ENCODE measurements at regions not wholly inside any gene's neighbourhood (a gene's known extent, or its start where the extent isn't known, plus 50 kb on each side); places are given as distances from the start of the nearest gene placed in this dataset.

DNA sequence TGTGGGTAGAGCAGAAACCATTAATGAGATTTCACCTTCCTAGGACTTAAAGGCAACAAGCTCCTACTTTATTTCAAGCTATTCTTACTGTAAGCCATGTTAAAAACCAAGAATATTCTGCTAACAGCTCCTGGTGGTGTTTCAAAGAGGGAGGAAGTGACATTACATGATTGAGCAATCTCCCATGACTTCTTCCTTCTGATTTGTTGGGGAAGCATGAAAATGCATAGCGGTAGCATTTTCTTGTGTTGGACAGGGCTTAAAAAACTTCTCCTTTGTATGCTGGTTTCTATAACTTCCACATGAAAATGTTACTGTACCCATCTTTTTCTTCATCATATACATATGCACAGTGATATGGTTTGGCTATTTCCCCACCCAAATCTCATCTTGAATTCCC lies 297.0 kb upstream of the SNX7 start:
- no peak for DNase-seq (ENCODE audit: low spot score)
- in situ Hi-C loops (cut with MboI; ENCODE audit: low pct_unique_long_range_greater_than_20kb, low sequenced_read_pairs, unreplicated experiment): no loop called here
- TF ChIP-seq, protein P1, sequence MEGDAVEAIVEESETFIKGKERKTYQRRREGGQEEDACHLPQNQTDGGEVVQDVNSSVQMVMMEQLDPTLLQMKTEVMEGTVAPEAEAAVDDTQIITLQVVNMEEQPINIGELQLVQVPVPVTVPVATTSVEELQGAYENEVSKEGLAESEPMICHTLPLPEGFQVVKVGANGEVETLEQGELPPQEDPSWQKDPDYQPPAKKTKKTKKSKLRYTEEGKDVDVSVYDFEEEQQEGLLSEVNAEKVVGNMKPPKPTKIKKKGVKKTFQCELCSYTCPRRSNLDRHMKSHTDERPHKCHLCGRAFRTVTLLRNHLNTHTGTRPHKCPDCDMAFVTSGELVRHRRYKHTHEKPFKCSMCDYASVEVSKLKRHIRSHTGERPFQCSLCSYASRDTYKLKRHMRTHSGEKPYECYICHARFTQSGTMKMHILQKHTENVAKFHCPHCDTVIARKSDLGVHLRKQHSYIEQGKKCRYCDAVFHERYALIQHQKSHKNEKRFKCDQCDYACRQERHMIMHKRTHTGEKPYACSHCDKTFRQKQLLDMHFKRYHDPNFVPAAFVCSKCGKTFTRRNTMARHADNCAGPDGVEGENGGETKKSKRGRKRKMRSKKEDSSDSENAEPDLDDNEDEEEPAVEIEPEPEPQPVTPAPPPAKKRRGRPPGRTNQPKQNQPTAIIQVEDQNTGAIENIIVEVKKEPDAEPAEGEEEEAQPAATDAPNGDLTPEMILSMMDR (IDR thresholded peaks at IDR 0.05; ENCODE audit: extremely low read depth, insufficient read depth, missing control alignments): no peak

DNA sequence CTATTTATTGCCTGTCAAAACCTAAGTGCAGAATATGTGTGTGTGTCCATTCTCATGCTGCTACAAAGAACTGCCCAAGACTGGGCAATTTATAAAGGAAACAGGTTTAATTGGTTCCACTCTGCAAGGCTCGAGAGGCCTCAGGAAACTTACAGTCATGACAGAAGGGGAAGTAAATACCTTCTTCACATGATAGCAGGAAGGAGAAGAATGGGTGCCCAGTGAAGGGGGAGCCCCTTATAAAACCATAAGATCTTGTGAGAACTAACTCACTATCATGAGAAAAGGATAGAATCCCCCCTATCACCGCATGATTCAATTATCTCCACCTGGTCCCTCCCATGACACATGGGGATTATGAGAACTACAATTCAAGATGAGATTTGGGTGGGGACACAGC lies 300.7 kb upstream of the SNX7 start:
- in situ Hi-C loops (cut with MboI; ENCODE audit: low pct_unique_long_range_greater_than_20kb, low sequenced_read_pairs, unreplicated experiment): no loop called here
- TF ChIP-seq, protein P1 (IDR thresholded peaks at IDR 0.05; ENCODE audit: extremely low read depth, insufficient read depth, missing control alignments): no peak
- no peak for DNase-seq (ENCODE audit: low spot score)

DNA sequence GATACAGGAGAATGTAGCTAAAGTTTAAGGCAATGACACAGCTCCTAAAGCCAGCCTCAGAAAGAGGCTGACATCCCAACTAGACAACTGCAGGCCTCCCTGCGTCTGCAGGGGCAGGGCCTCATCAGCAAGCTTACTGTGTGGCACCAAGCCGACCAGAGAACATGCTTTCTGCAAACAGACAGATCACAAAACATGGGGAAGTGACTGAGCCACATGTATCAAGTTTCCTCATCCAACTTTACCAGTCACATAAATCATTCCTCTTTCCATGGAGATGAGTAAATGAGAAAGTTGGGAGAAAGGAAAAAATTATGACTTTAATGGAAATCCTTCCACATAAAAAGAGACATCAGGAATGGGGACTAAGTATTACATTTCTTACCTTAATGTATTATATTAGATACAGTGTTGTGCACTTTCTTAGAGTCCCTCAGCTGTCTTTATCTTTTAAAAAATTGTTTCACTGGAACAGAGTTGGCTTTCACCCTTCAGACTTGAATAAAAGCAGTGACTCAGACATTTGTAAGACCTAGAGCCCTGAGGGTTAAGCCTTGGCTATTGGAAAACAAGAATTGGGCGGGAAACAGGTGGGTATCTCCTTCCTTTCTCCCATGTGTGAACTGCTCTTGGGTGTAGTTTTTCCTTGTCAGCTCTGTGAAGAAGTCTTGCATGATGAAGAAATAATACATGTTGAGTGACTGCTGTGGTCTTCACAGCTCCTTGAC lies 305.7 kb upstream of the SNX7 start:
- in situ Hi-C loops (cut with MboI; ENCODE audit: low pct_unique_long_range_greater_than_20kb, low sequenced_read_pairs, unreplicated experiment): no loop called here
- no peak for DNase-seq (ENCODE audit: low spot score)
- TF ChIP-seq, protein P1 (IDR thresholded peaks at IDR 0.05; ENCODE audit: extremely low read depth, insufficient read depth, missing control alignments): no peak

DNA sequence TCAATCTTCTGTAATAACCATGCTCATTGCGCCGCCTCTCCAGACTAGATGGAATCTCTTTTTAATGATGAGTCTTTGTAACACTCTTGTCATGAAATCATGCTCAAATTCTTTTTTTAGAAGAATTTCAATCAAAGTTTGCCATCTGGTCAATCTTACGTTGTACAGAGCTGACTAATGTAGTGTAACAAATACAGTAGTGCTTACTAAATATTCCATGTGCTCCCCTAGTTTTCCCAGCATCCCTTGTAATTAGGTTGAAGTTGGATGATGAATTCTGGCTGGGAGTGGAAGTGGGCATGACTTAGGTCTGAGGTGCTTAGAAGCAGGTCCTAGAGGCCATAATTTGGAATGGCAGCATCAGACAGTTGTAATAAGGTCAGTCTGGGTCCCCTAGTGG lies 309.1 kb upstream of the SNX7 start:
- no peak for DNase-seq (ENCODE audit: low spot score)
- in situ Hi-C loops (cut with MboI; ENCODE audit: low pct_unique_long_range_greater_than_20kb, low sequenced_read_pairs, unreplicated experiment): no loop called here
- TF ChIP-seq, protein P1 (IDR thresholded peaks at IDR 0.05; ENCODE audit: extremely low read depth, insufficient read depth, missing control alignments): no peak

- TF ChIP-seq, protein P1 (IDR thresholded peaks at IDR 0.05; ENCODE audit: extremely low read depth, insufficient read depth, missing control alignments): no peak
- in situ Hi-C loops (cut with MboI; ENCODE audit: low pct_unique_long_range_greater_than_20kb, low sequenced_read_pairs, unreplicated experiment): no loop called here
- no peak for DNase-seq (ENCODE audit: low spot score)
These were observed 310.0 kb upstream of the SNX7 start for GRCh38 chr1:98351561-98351960.

- TF ChIP-seq, protein P1 (IDR thresholded peaks at IDR 0.05; ENCODE audit: extremely low read depth, insufficient read depth, missing control alignments): no peak
- no peak for DNase-seq (ENCODE audit: low spot score)
- in situ Hi-C loops (cut with MboI; ENCODE audit: low pct_unique_long_range_greater_than_20kb, low sequenced_read_pairs, unreplicated experiment): no loop called here
These were observed 316.1 kb upstream of the SNX7 start for GRCh38 chr1:98345417-98345816.
